Endothelial cell of umbilical vein (primary cell): ENCODE measurements at regions not wholly inside any gene's neighbourhood (a gene's known extent, or its start where the extent isn't known, plus 50 kb on each side); places are given as distances from the start of the nearest gene placed in this dataset.

Experiments used
- CTCF ChIP-seq, 2 donors: IDR thresholded peaks; 1 replicate in 1 of 2; 2 replicates in 1 of 2; pipeline ENCODE4 v1.5.1; 2011; ENCODE audit warnings: low read length in 2 of 2, mild to moderate bottlenecking in 2 of 2, moderate library complexity in 2 of 2, control low read depth in 1 of 2, inconsistent platforms in 1 of 2, low read depth in 1 of 2; ENCODE audit not compliant: insufficient read depth in 1 of 2; ENCODE audit errors: extremely low read depth in 1 of 2
- EZH2 ChIP-seq: IDR thresholded peaks from 2 replicates; pipeline ENCODE4 v1.6.1; 2012; ENCODE audit warnings: borderline replicate concordance, low read depth, mild to moderate bottlenecking, moderate library complexity, low read length, inconsistent platforms; ENCODE audit not compliant: severe bottlenecking
- FOS ChIP-seq: IDR thresholded peaks from 2 replicates; pipeline ENCODE4 v1.6.1; 2011; ENCODE audit warnings: mild to moderate bottlenecking, low read length, moderate library complexity, borderline replicate concordance; ENCODE audit not compliant: insufficient read depth
- GATA2 ChIP-seq: IDR thresholded peaks from 2 replicates; pipeline ENCODE4 v1.7.0; 2011; ENCODE audit warnings: low read depth, mild to moderate bottlenecking, moderate library complexity, mixed read lengths, low read length; ENCODE audit not compliant: insufficient read length, insufficient read depth
- JUN ChIP-seq: IDR thresholded peaks from 2 replicates; pipeline ENCODE4 v1.6.1; 2011; ENCODE audit warnings: borderline replicate concordance, low read depth; ENCODE audit not compliant: insufficient read length, insufficient read depth
- MAX ChIP-seq: IDR thresholded peaks from 2 replicates; pipeline ENCODE4 v1.6.1; 2011; ENCODE audit not compliant: insufficient read depth, insufficient read length
- POLR2A ChIP-seq: IDR thresholded peaks from 2 replicates; pipeline ENCODE4 v1.6.1; 2012; ENCODE audit warnings: low read depth, mild to moderate bottlenecking, control low read depth, low read length
- POLR2AphosphoS5 ChIP-seq: IDR thresholded peaks from 2 replicates; pipeline ENCODE4 v1.6.1; 2012; ENCODE audit warnings: low read depth, mild to moderate bottlenecking, control low read depth, low read length, moderate library complexity; ENCODE audit not compliant: insufficient read depth

DNA sequence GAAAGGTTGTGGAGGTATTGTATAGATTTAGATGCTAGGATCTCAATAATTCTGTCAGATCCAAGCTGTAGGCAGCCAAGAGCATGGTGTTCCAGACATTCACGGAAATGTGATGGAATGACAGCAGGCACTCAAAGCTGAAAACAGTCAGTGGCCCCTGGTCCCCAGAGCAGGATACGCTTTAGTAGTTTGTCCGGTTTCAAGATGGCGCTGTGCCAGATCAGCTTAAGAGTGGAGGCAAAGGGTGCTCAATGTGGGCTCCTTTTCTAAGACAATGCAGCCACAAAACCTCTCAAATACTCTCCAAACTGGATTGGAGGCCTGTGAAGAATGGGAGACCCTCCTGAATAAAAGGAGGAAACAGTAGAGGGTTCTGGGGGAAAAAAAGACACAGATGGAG, 291.2 kb upstream of the HS3ST1 start:
- TF ChIP-seq CTCF (IDR thresholded peaks at IDR 0.05; ENCODE audit: extremely low read depth in 1 of 2, insufficient read depth in 1 of 2, low read depth in 1 of 2, low read length in 2 of 2) (no peak), POLR2AphosphoS5 (no peak), JUN (no peak), EZH2 (no peak), MAX (no peak), POLR2A (no peak), FOS (no peak), GATA2 (no peak)
